Stimulated activated CD4-positive, alpha-beta T cell treated with anti-CD3 and anti-CD28 coated beads, TNF-alpha, amount 100 ng/mL, for 48 hours (primary cell): ENCODE measurements at regions not wholly inside any gene's neighbourhood (a gene's known extent, or its start where the extent isn't known, plus 50 kb on each side); places are given as distances from the start of the nearest gene placed in this dataset.

Experiments
- DNase-seq, 3 donors: peaks; one replicate each; pipeline ENCODE4 v3.0.0-alpha.2; 2020; ENCODE audit warnings: low read depth in 3 of 3

GRCh38 chr3:152054315-152054714, 180.9 kb downstream of the SUCNR1 start:
- no peak for DNase-seq

GRCh38 chr3:152056073-152056472, 182.6 kb downstream of the SUCNR1 start:
- no peak for DNase-seq

- no peak for DNase-seq
These were observed 183.0 kb downstream of the SUCNR1 start for GRCh38 chr3:152056481-152056880.

GRCh38 chr3:152056987-152057386, 183.5 kb downstream of the SUCNR1 start:
- no peak for DNase-seq

GRCh38 chr3:152058856-152059255, 185.4 kb downstream of the SUCNR1 start:
- no peak for DNase-seq

GRCh38 chr3:152060701-152061100, 187.3 kb downstream of the SUCNR1 start:
- DNase-seq: no peak

GRCh38 chr3:152061296-152061695, 187.9 kb downstream of the SUCNR1 start:
- DNase-seq: no peak

GRCh38 chr3:152069871-152070270, 196.4 kb downstream of the SUCNR1 start:
- no peak for DNase-seq

GRCh38 chr3:152071315-152071714, 197.4 kb upstream of the MBNL1 start:
- DNase-seq: no peak

GRCh38 chr3:152071924-152072323, 196.8 kb upstream of the MBNL1 start:
- DNase-seq: no peak

GRCh38 chr3:152073267-152073666, 195.5 kb upstream of the MBNL1 start:
- no peak for DNase-seq

GRCh38 chr3:152076148-152076547, 192.6 kb upstream of the MBNL1 start:
- no peak for DNase-seq

- no peak for DNase-seq
These were observed 188.7 kb upstream of the MBNL1 start for GRCh38 chr3:152079980-152080379.

GRCh38 chr3:152083135-152083534, 185.6 kb upstream of the MBNL1 start:
- no peak for DNase-seq

GRCh38 chr3:152084441-152085158, 184.1 kb upstream of the MBNL1 start:
- no peak for DNase-seq

GRCh38 chr3:152087153-152087552, 181.6 kb upstream of the MBNL1 start:
- DNase-seq: no peak

GRCh38 chr3:152089528-152089927, 179.2 kb upstream of the MBNL1 start:
- DNase-seq: no peak

- DNase-seq: no peak
These were observed 177.0 kb upstream of the MBNL1 start for GRCh38 chr3:152091725-152092124.

- no peak for DNase-seq
These were observed 174.8 kb upstream of the MBNL1 start for GRCh38 chr3:152093901-152094300.

GRCh38 chr3:152094406-152094805, 174.3 kb upstream of the MBNL1 start:
- no peak for DNase-seq

GRCh38 chr3:152095472-152095871, 173.3 kb upstream of the MBNL1 start:
- DNase-seq: no peak

- DNase-seq: no peak
These were observed 172.3 kb upstream of the MBNL1 start for GRCh38 chr3:152096280-152096906.

GRCh38 chr3:152097120-152097519, 171.6 kb upstream of the MBNL1 start:
- no peak for DNase-seq

- no peak for DNase-seq
These were observed 171.0 kb upstream of the MBNL1 start for GRCh38 chr3:152097770-152098169.
